ENCODE measurements at regions not wholly inside any gene's neighbourhood (a gene's known extent, or its start where the extent isn't known, plus 50 kb on each side); places are given as distances from the start of the nearest gene placed in this dataset.

- TF ChIP-seq CTCF (IDR thresholded peaks at IDR 0.05), result peak; percentile 93
Measured at GRCh38 chr1:143698016-143698415, 273.8 kb downstream of the FAM72C start.

- no peak for TF ChIP-seq CTCF (IDR thresholded peaks at IDR 0.05)
Measured at GRCh38 chr1:143694085-143694484, 277.7 kb downstream of the FAM72C start.

- no peak for TF ChIP-seq CTCF (IDR thresholded peaks at IDR 0.05)
Measured at GRCh38 chr1:143691971-143692529, 279.7 kb downstream of the FAM72C start.

GRCh38 chr1:143691400-143691891 lies 280.3 kb downstream of the FAM72C start:
- TF ChIP-seq CTCF (IDR thresholded peaks at IDR 0.05), result no peak

- TF ChIP-seq CTCF (IDR thresholded peaks at IDR 0.05), result no peak
Measured at GRCh38 chr1:143689781-143690180, 282.0 kb downstream of the FAM72C start.

- no peak for TF ChIP-seq CTCF (IDR thresholded peaks at IDR 0.05)
Measured at GRCh38 chr1:143680304-143680703, 291.5 kb downstream of the FAM72C start.

- TF ChIP-seq CTCF (IDR thresholded peaks at IDR 0.05), result no peak
Measured at GRCh38 chr1:143672983-143673382, 298.8 kb downstream of the FAM72C start.

- TF ChIP-seq CTCF (IDR thresholded peaks at IDR 0.05), result no peak
Measured at GRCh38 chr1:143667730-143668129, 304.1 kb downstream of the FAM72C start.
